ENCODE measurements at regions not wholly inside any gene's neighbourhood (a gene's known extent, or its start where the extent isn't known, plus 50 kb on each side); places are given as distances from the start of the nearest gene placed in this dataset.

DNA sequence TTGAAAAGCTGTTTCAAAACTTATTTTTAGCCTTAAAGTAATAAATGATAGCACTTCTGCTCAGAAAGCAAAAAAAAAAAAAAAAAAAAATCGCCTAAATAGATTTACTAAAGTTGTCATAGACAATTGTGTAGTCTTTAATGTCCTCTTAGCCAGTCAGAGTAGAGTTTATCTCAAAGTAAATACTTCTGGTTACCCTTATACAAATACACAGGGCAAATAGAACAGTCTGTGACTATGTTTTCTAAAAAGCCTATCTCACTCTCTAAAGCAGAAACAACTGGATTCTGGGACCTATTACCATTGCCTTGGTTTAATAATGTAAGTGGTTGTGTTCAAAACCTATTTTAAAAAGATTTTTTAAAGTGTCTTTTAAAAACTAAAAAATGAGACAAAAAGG is 156.2 kb upstream of the THSD7A start:
- Histone ChIP-seq H3K4me3 (no peak overlapping the region), H3K36me3 (ENCODE audit: insufficient read depth) (peaks cover 6% of the 10 kb centered on the region; the same call in 1 of the 2 replicates), H3K27ac (ENCODE audit: low read depth) (no peak overlapping the region), H3K27me3 (ENCODE audit: insufficient read depth) (no peaks in the 10 kb centered on the region), H2AFZ (no peak overlapping the region), H4K20me1 (replicated peaks; ENCODE audit: insufficient read depth) (no peaks in the 10 kb centered on the region), H3F3A (replicated peaks; ENCODE audit: low read depth) (no peaks in the 10 kb centered on the region), H3K4me2 (no peak overlapping the region), H3K9me2 (ENCODE audit: insufficient read depth) (no peaks in the 10 kb centered on the region), H3K79me2 (replicated peaks; ENCODE audit: insufficient read depth) (no peaks in the 10 kb centered on the region), H3K4me1 (ENCODE audit: insufficient read depth) (peaks cover 7% of the 10 kb centered on the region; the same call in 1 of the 2 replicates)
- Mint-ChIP-seq H3K4me3 (no peak overlapping the region), H3K27me3 (ENCODE audit: insufficient read depth, low read depth, poor library complexity) (peaks cover 2% of the 10 kb centered on the region), H3K4me1 (0 out of 3 replicates have a peak, but pooled peaks cover 4% of the 10 kb centered on the region), H3K36me3 (ENCODE audit: low read depth) (peaks cover 16% of the 10 kb centered on the region), H3K27ac (no peak overlapping the region), H3K9me3 (peaks cover 11% of the 10 kb centered on the region)
- no peak for DNase-seq (ENCODE audit: low spot score)
- no peak for ATAC-seq
- TF ChIP-seq, protein P1, sequence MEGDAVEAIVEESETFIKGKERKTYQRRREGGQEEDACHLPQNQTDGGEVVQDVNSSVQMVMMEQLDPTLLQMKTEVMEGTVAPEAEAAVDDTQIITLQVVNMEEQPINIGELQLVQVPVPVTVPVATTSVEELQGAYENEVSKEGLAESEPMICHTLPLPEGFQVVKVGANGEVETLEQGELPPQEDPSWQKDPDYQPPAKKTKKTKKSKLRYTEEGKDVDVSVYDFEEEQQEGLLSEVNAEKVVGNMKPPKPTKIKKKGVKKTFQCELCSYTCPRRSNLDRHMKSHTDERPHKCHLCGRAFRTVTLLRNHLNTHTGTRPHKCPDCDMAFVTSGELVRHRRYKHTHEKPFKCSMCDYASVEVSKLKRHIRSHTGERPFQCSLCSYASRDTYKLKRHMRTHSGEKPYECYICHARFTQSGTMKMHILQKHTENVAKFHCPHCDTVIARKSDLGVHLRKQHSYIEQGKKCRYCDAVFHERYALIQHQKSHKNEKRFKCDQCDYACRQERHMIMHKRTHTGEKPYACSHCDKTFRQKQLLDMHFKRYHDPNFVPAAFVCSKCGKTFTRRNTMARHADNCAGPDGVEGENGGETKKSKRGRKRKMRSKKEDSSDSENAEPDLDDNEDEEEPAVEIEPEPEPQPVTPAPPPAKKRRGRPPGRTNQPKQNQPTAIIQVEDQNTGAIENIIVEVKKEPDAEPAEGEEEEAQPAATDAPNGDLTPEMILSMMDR (conservative IDR thresholded peaks at IDR 0.05; ENCODE audit: low read depth in 2 of 2): no peak

DNA sequence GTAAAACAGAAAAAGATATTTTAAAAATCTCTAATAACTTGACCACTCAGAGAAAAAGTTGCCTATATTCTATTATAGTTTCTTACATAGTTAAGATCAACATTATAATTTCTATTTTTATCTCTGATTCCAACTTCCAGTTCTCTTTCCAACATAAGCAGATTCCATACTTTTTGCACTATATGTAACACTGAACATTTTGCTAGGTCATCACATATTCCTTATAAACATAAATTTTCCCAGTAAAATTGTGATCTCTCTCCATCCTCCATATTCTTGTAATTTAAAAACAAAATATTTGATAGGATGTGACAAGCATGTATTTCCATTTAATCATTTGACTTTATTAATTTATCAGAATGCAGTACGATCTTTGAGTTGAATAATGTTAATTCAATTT is 170.4 kb upstream of the THSD7A start:
- Histone ChIP-seq H3K27me3 (ENCODE audit: insufficient read depth) (no peaks in the 10 kb centered on the region), H3K9me2 (ENCODE audit: insufficient read depth) (no peaks in the 10 kb centered on the region), H3K27ac (ENCODE audit: low read depth) (no peak overlapping the region), H4K20me1 (replicated peaks; ENCODE audit: insufficient read depth) (no peaks in the 10 kb centered on the region), H3K4me1 (ENCODE audit: insufficient read depth) (no peaks in the 10 kb centered on the region), H3K79me2 (replicated peaks; ENCODE audit: insufficient read depth) (no peaks in the 10 kb centered on the region), H3F3A (replicated peaks; ENCODE audit: low read depth) (no peaks in the 10 kb centered on the region), H3K36me3 (ENCODE audit: insufficient read depth) (no peaks in the 10 kb centered on the region), H3K4me2 (no peak overlapping the region), H2AFZ (no peak overlapping the region), H3K4me3 (no peak overlapping the region)
- Mint-ChIP-seq H3K4me1 (no peaks in the 10 kb centered on the region), H3K4me3 (no peak overlapping the region), H3K27me3 (ENCODE audit: insufficient read depth, low read depth, poor library complexity) (no peaks in the 10 kb centered on the region), H3K9me3 (peaks cover 5% of the 10 kb centered on the region; the same call in 2 of the 3 replicates), H3K27ac (no peak overlapping the region), H3K36me3 (ENCODE audit: low read depth) (peaks cover 4% of the 10 kb centered on the region; the same call in 2 of the 3 replicates)
- ATAC-seq: no peak
- no peak for DNase-seq (ENCODE audit: low spot score)
- no peak for TF ChIP-seq CREB1 (CRISPR knock-in tag; IDR thresholded peaks at IDR 0.05; ENCODE audit: low read depth)
- TF ChIP-seq STAT1 (IDR thresholded peaks at IDR 0.05; ENCODE audit: unreplicated experiment): no peak
- no peak for TF ChIP-seq JUNB (IDR thresholded peaks at IDR 0.05; ENCODE audit: unreplicated experiment)
- TF ChIP-seq EZH2phosphoT487 (IDR thresholded peaks at IDR 0.05; ENCODE audit: unreplicated experiment): no peak
- TF ChIP-seq EZH2 (IDR thresholded peaks at IDR 0.05; ENCODE audit: low read depth, unreplicated experiment): no peak
- TF ChIP-seq POLR2AphosphoS5 (IDR thresholded peaks at IDR 0.05; ENCODE audit: low read depth): no peak
- TF ChIP-seq, protein P2, sequence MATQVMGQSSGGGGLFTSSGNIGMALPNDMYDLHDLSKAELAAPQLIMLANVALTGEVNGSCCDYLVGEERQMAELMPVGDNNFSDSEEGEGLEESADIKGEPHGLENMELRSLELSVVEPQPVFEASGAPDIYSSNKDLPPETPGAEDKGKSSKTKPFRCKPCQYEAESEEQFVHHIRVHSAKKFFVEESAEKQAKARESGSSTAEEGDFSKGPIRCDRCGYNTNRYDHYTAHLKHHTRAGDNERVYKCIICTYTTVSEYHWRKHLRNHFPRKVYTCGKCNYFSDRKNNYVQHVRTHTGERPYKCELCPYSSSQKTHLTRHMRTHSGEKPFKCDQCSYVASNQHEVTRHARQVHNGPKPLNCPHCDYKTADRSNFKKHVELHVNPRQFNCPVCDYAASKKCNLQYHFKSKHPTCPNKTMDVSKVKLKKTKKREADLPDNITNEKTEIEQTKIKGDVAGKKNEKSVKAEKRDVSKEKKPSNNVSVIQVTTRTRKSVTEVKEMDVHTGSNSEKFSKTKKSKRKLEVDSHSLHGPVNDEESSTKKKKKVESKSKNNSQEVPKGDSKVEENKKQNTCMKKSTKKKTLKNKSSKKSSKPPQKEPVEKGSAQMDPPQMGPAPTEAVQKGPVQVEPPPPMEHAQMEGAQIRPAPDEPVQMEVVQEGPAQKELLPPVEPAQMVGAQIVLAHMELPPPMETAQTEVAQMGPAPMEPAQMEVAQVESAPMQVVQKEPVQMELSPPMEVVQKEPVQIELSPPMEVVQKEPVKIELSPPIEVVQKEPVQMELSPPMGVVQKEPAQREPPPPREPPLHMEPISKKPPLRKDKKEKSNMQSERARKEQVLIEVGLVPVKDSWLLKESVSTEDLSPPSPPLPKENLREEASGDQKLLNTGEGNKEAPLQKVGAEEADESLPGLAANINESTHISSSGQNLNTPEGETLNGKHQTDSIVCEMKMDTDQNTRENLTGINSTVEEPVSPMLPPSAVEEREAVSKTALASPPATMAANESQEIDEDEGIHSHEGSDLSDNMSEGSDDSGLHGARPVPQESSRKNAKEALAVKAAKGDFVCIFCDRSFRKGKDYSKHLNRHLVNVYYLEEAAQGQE (IDR thresholded peaks at IDR 0.05; ENCODE audit: unreplicated experiment): no peak
- TF ChIP-seq, protein P3, sequence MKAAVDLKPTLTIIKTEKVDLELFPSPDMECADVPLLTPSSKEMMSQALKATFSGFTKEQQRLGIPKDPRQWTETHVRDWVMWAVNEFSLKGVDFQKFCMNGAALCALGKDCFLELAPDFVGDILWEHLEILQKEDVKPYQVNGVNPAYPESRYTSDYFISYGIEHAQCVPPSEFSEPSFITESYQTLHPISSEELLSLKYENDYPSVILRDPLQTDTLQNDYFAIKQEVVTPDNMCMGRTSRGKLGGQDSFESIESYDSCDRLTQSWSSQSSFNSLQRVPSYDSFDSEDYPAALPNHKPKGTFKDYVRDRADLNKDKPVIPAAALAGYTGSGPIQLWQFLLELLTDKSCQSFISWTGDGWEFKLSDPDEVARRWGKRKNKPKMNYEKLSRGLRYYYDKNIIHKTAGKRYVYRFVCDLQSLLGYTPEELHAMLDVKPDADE (IDR thresholded peaks at IDR 0.05): no peak
- no peak for TF ChIP-seq ZNF114 (CRISPR knock-in tag; IDR thresholded peaks at IDR 0.05)
- no peak for TF ChIP-seq NANOG (IDR thresholded peaks at IDR 0.05; ENCODE audit: borderline replicate concordance)
- no peak for TF ChIP-seq ZNF331 (CRISPR knock-in tag; IDR thresholded peaks at IDR 0.05; ENCODE audit: low read depth)
